H9 (cell line): ENCODE measurements at regions not wholly inside any gene's neighbourhood (a gene's known extent, or its start where the extent isn't known, plus 50 kb on each side); places are given as distances from the start of the nearest gene placed in this dataset.

Experiments
- DNase-seq: peaks from one replicate; pipeline ENCODE4 v3.0.0-alpha.2; 2017
- H2AFZ ChIP-seq: one replicate; pipeline ENCODE4 v1.6.1; 2013; ENCODE audit warnings: mild to moderate bottlenecking, low read length, control low read depth, moderate library complexity
- H2AK5ac ChIP-seq: 2 replicates; pipeline ENCODE4 v1.6.1; 2013; ENCODE audit warnings: low read length, control low read depth, mixed read lengths; ENCODE audit not compliant: insufficient read length
- H2BK120ac ChIP-seq: one replicate; pipeline ENCODE4 v1.6.1; 2013; ENCODE audit warnings: low read depth, mild to moderate bottlenecking, low read length, control low read depth, inconsistent platforms; ENCODE audit not compliant: poor library complexity, severe bottlenecking
- H2BK12ac ChIP-seq: 2 replicates; pipeline ENCODE4 v1.6.1; 2013; ENCODE audit warnings: low read length, control low read depth, mixed read lengths, low read depth; ENCODE audit not compliant: insufficient read length
- H2BK15ac ChIP-seq: 2 replicates; pipeline ENCODE4 v1.6.1; 2013; ENCODE audit warnings: low read depth, low read length, control low read depth
- H2BK20ac ChIP-seq: one replicate; pipeline ENCODE4 v1.6.1; 2013; ENCODE audit warnings: low read depth, mild to moderate bottlenecking, low read length, control low read depth, inconsistent platforms; ENCODE audit not compliant: poor library complexity, severe bottlenecking
- H2BK5ac ChIP-seq: 2 replicates; pipeline ENCODE4 v1.6.1; 2013; ENCODE audit warnings: low read length, control low read depth, mixed read lengths; ENCODE audit not compliant: insufficient read length
- H3K14ac ChIP-seq: 2 replicates; pipeline ENCODE4 v1.6.1; 2013; ENCODE audit warnings: low read length, control low read depth; ENCODE audit not compliant: insufficient read depth
- H3K18ac ChIP-seq: 2 replicates; pipeline ENCODE4 v1.6.1; 2013; ENCODE audit warnings: low read depth, mild to moderate bottlenecking, mixed read lengths, low read length, control low read depth; ENCODE audit not compliant: insufficient read length
- H3K23ac ChIP-seq: 2 replicates; pipeline ENCODE4 v1.6.1; 2013; ENCODE audit warnings: low read length, control low read depth, mixed read lengths, low read depth; ENCODE audit not compliant: insufficient read length
- H3K23me2 ChIP-seq: 2 replicates; pipeline ENCODE4 v1.6.1; 2013; ENCODE audit warnings: low read depth, mild to moderate bottlenecking, mixed read lengths, low read length, control low read depth; ENCODE audit not compliant: insufficient read length, poor library complexity, severe bottlenecking
- H3K27ac ChIP-seq: 2 replicates; pipeline ENCODE4 v1.5.1; 2013; ENCODE audit warnings: low read length, control low read depth, mixed read lengths, low read depth; ENCODE audit not compliant: insufficient read length
- H3K27me3 ChIP-seq: 2 replicates; pipeline ENCODE4 v1.6.1; 2013; ENCODE audit warnings: low read length, control low read depth, inconsistent platforms; ENCODE audit not compliant: insufficient read depth
- H3K4ac ChIP-seq: 2 replicates; pipeline ENCODE4 v1.6.1; 2013; ENCODE audit warnings: low read depth, mild to moderate bottlenecking, control low read depth, inconsistent platforms, low read length, moderate library complexity
- H3K4me1 ChIP-seq: 2 replicates; pipeline ENCODE4 v1.6.1; 2013; ENCODE audit warnings: low read length, control low read depth, inconsistent platforms; ENCODE audit not compliant: insufficient read depth
- H3K4me2 ChIP-seq: 2 replicates; pipeline ENCODE4 v1.6.1; 2013; ENCODE audit warnings: low read length, control low read depth, mixed read lengths; ENCODE audit not compliant: insufficient read length, insufficient read depth
- H3K56ac ChIP-seq: 2 replicates; pipeline ENCODE4 v1.6.1; 2013; ENCODE audit warnings: low read depth, mild to moderate bottlenecking, mixed read lengths, low read length, control low read depth; ENCODE audit not compliant: insufficient read length
- H3K79me1 ChIP-seq: 2 replicates; pipeline ENCODE4 v1.6.1; 2013; ENCODE audit warnings: low read depth, mild to moderate bottlenecking, moderate library complexity, low read length, control low read depth, inconsistent platforms; ENCODE audit not compliant: insufficient read depth, poor library complexity, severe bottlenecking
- H3K79me2 ChIP-seq: 2 replicates; pipeline ENCODE4 v1.6.1; 2013; ENCODE audit warnings: low read length, control low read depth, inconsistent platforms; ENCODE audit not compliant: insufficient read depth
- H3K9ac ChIP-seq: 2 replicates; pipeline ENCODE4 v1.6.1; 2013; ENCODE audit warnings: low read length, control low read depth, mixed read lengths; ENCODE audit not compliant: insufficient read length; ENCODE audit errors: extremely low read depth
- H3K9me3 ChIP-seq: one replicate; pipeline ENCODE4 v1.6.1; 2013; ENCODE audit warnings: low read depth, low read length, inconsistent platforms; ENCODE audit not compliant: control insufficient read depth
- H3T11ph ChIP-seq: one replicate; pipeline ENCODE4 v1.6.1; 2013; ENCODE audit warnings: mild to moderate bottlenecking, low read length, control low read depth, inconsistent platforms
- H4K20me1 ChIP-seq: one replicate; pipeline ENCODE4 v1.6.1; 2013; ENCODE audit not compliant: control insufficient read depth, insufficient read length, insufficient read depth
- H4K5ac ChIP-seq: 2 replicates; pipeline ENCODE4 v1.6.1; 2013; ENCODE audit warnings: low read depth, mild to moderate bottlenecking, mixed read lengths, low read length, control low read depth; ENCODE audit not compliant: insufficient read length
- H4K8ac ChIP-seq: replicated peaks from 2 replicates; pipeline ENCODE4 v1.6.1; 2013; ENCODE audit warnings: low read length, control low read depth, mixed read lengths, low read depth; ENCODE audit not compliant: insufficient read length
- H4K91ac ChIP-seq: 2 replicates; pipeline ENCODE4 v1.6.1; 2013; ENCODE audit warnings: low read depth, mild to moderate bottlenecking, moderate library complexity, mixed read lengths, low read length, control low read depth; ENCODE audit not compliant: insufficient read length
- H3K27ac Mint-ChIP-seq, 3 experiments: 2 replicates in 2 of 3; 3 replicates in 1 of 3; pipeline ENCODE4 v1.8.0; 2020 to 2021; ENCODE audit warnings: mixed read lengths in 3 of 3, mild to moderate bottlenecking in 1 of 3, moderate library complexity in 1 of 3
- H3K27me3 Mint-ChIP-seq: 2 replicates; pipeline ENCODE4 v1.8.0; 2021; ENCODE audit warnings: low read depth, mild to moderate bottlenecking, moderate library complexity, mixed read lengths
- H3K36me3 Mint-ChIP-seq, 3 experiments: 2 replicates in 2 of 3; 3 replicates in 1 of 3; pipeline ENCODE4 v1.8.0; 2020 to 2021; ENCODE audit warnings: low read depth in 3 of 3, mixed read lengths in 3 of 3; ENCODE audit not compliant: insufficient read depth in 1 of 3
- H3K4me1 Mint-ChIP-seq, 2 experiments: 2 replicates each; pipeline ENCODE4 v1.8.0; 2020; ENCODE audit warnings: mixed read lengths in 2 of 2
- H3K4me3 Mint-ChIP-seq, 2 experiments: 2 replicates in 1 of 2; 3 replicates in 1 of 2; pipeline ENCODE4 v1.8.0; 2020 to 2021; ENCODE audit warnings: mild to moderate bottlenecking in 2 of 2, mixed read lengths in 2 of 2, moderate library complexity in 1 of 2
- H3K9me3 Mint-ChIP-seq, 2 experiments: 2 replicates in 1 of 2; 3 replicates in 1 of 2; pipeline ENCODE4 v1.8.0; 2020; ENCODE audit warnings: mild to moderate bottlenecking in 2 of 2, mixed read lengths in 2 of 2, moderate library complexity in 1 of 2
- WGBS: extraction: QIAGEN DNeasy Blood & Tissue Kit; methylation state at CpG from one replicate; pipeline ENCODE4 v1.1.7; 2013; ENCODE audit warnings: missing lambda C conversion rate, low lambda C conversion rate, mixed read lengths; ENCODE audit not compliant: insufficient read length; ENCODE audit errors: extremely low coverage; 5-methylcytosine and 5-hydroxymethylcytosine counted together
- TF ChIP-seq, protein P1 (sequence below): fragments of 200-600 bp; sonication (generic); conservative IDR thresholded peaks from 3 replicates; pipeline ENCODE4 v1.8.0; 2021; ENCODE audit warnings: antibody characterized with exemption, mild to moderate bottlenecking

DNA sequence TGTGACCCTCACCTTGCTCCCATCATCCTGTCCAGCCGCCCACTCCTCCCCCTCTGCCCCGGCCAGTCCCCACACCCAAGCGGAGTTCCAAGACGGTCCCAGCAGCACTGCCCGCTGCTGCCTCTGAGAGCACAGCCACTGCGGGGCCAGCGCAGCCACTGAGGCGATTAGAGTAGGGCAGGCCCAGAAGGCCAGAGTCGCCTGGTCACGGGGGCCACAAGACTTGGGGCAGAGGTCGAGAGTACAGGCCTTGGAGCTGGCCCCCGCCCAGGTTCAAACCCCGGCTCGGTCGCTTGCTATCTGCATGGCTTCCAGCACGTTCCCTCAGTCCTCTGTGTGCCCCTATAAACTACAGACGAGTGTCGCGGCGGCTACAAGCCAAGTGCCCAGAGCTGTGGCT is 53.2 kb upstream of the ADRA2C start:
- H2AK5ac ChIP-seq, result no peak overlapping the region
- no peak overlapping the region for H2BK12ac ChIP-seq
- H3K9ac ChIP-seq, result no peak overlapping the region
- H2BK15ac ChIP-seq, result no peak overlapping the region
- H3K18ac ChIP-seq, result no peak overlapping the region
- no peaks in the 10 kb centered on the region for H3K9me3 ChIP-seq
- H3K4me1 ChIP-seq, result no peaks in the 10 kb centered on the region
- no peaks in the 10 kb centered on the region for H3K79me2 ChIP-seq
- H3K36me3 Mint-ChIP-seq, result peaks cover 0 to 1% (median 1%) of the 10 kb centered on the region in 3 experiments; a peak in 1 of 7 replicates
- no peak overlapping the region for H3K4me3 Mint-ChIP-seq
- no peak overlapping the region for H3T11ph ChIP-seq
- no peaks in the 10 kb centered on the region for H4K20me1 ChIP-seq
- no peaks in the 10 kb centered on the region for H3K27me3 ChIP-seq
- H4K5ac ChIP-seq, result no peak overlapping the region
- H4K91ac ChIP-seq, result no peak overlapping the region
- TF ChIP-seq, protein P1, sequence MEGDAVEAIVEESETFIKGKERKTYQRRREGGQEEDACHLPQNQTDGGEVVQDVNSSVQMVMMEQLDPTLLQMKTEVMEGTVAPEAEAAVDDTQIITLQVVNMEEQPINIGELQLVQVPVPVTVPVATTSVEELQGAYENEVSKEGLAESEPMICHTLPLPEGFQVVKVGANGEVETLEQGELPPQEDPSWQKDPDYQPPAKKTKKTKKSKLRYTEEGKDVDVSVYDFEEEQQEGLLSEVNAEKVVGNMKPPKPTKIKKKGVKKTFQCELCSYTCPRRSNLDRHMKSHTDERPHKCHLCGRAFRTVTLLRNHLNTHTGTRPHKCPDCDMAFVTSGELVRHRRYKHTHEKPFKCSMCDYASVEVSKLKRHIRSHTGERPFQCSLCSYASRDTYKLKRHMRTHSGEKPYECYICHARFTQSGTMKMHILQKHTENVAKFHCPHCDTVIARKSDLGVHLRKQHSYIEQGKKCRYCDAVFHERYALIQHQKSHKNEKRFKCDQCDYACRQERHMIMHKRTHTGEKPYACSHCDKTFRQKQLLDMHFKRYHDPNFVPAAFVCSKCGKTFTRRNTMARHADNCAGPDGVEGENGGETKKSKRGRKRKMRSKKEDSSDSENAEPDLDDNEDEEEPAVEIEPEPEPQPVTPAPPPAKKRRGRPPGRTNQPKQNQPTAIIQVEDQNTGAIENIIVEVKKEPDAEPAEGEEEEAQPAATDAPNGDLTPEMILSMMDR, result no peak
- peaks cover 10% of the 10 kb centered on the region for H3K27me3 Mint-ChIP-seq
- no peak overlapping the region for H3K4ac ChIP-seq
- peaks cover 0 to 4% of the 10 kb centered on the region in 2 experiments; a peak in 2 of 4 replicates for H3K4me1 Mint-ChIP-seq
- no peak overlapping the region for H2AFZ ChIP-seq
- H3K23ac ChIP-seq, result no peak overlapping the region
- H2BK120ac ChIP-seq, result no peak overlapping the region
- no peak overlapping the region for H4K8ac ChIP-seq
- peaks cover under 1 to 2% of the 10 kb centered on the region in 2 experiments; a peak in 2 of 5 replicates for H3K9me3 Mint-ChIP-seq
- H3K23me2 ChIP-seq, result no peaks in the 10 kb centered on the region
- WGBS, result no CpG with 5 or more reads among the region's 20 CpGs
- H2BK5ac ChIP-seq, result no peak overlapping the region
- no peak overlapping the region for H3K27ac ChIP-seq
- no peak overlapping the region for H3K4me2 ChIP-seq
- H3K56ac ChIP-seq, result no peak overlapping the region
- H2BK20ac ChIP-seq, result no peak overlapping the region
- H3K14ac ChIP-seq, result no peak overlapping the region; the same call in 1 of the 2 replicates
- H3K27ac Mint-ChIP-seq, result no peak overlapping the region
- no peak for DNase-seq
- H3K79me1 ChIP-seq, result no peaks in the 10 kb centered on the region
